ENCODE measurements at regions not wholly inside any gene's neighbourhood (a gene's known extent, or its start where the extent isn't known, plus 50 kb on each side); places are given as distances from the start of the nearest gene placed in this dataset.

DNA sequence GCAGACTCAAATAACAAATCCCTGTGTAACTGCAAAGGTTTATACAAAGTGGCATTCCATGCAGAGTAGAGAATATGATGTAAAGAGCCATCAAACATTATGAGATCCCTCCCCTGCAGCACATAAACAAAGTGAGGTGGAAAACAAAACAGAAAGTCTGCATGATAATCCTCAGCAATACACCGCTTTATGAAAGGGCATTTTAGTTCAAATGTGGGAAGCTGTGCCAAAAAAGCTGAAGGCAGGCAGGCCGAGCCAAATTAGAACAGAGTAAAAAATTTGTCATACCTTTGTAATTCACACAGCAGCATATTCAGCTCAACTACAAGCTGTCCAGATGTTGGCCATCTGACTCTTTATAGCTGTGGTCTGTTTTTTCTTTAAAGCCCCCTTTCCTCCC is 113.5 kb downstream of the LHX9 start:
- TF ChIP-seq, protein P1, sequence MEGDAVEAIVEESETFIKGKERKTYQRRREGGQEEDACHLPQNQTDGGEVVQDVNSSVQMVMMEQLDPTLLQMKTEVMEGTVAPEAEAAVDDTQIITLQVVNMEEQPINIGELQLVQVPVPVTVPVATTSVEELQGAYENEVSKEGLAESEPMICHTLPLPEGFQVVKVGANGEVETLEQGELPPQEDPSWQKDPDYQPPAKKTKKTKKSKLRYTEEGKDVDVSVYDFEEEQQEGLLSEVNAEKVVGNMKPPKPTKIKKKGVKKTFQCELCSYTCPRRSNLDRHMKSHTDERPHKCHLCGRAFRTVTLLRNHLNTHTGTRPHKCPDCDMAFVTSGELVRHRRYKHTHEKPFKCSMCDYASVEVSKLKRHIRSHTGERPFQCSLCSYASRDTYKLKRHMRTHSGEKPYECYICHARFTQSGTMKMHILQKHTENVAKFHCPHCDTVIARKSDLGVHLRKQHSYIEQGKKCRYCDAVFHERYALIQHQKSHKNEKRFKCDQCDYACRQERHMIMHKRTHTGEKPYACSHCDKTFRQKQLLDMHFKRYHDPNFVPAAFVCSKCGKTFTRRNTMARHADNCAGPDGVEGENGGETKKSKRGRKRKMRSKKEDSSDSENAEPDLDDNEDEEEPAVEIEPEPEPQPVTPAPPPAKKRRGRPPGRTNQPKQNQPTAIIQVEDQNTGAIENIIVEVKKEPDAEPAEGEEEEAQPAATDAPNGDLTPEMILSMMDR (IDR thresholded peaks at IDR 0.05; ENCODE audit: low read depth, low read length) = no peak
- no peak for TF ChIP-seq EZH2phosphoT487 (IDR thresholded peaks at IDR 0.05; ENCODE audit: low read depth)
